Uterus (tissue), 3 donors: ENCODE measurements at regions not wholly inside any gene's neighbourhood (a gene's known extent, or its start where the extent isn't known, plus 50 kb on each side); places are given as distances from the start of the nearest gene placed in this dataset.

Source experiments
- DNase-seq, 2 donors: peaks; one replicate each; pipeline ENCODE4 v3.0.0-alpha.2; 2019 to 2020
- H3K27ac ChIP-seq, 2 donors: fragments of 200-600 bp; sonication (generic); 1 replicate in 1 of 2; 2 replicates in 1 of 2; pipeline ENCODE4 v1.5.1; 2016 to 2018
- H3K27me3 ChIP-seq, 2 donors: fragments of 200-600 bp; sonication (generic); one replicate each; pipeline ENCODE4 v1.5.1; 2018 to 2019; ENCODE audit warnings: control low read depth in 1 of 2
- H3K36me3 ChIP-seq, 2 donors: fragments of 200-600 bp; sonication (generic); one replicate each; pipeline ENCODE4 v1.5.1; 2019; ENCODE audit warnings: control low read depth in 1 of 2
- H3K4me1 ChIP-seq, 2 donors: fragments of 200-600 bp; sonication (generic); one replicate each; pipeline ENCODE4 v1.5.1; 2018 to 2019; ENCODE audit warnings: control low read depth in 1 of 2
- H3K4me3 ChIP-seq, 2 donors: fragments of 200-600 bp; sonication (generic); 1 replicate in 1 of 2; 2 replicates in 1 of 2; pipeline ENCODE4 v1.5.1; 2018 to 2019; ENCODE audit warnings: mild to moderate bottlenecking in 1 of 2
- H3K9me3 ChIP-seq, 2 donors: fragments of 200-600 bp; sonication (generic); one replicate each; pipeline ENCODE4 v1.5.1; 2019; ENCODE audit warnings: control low read depth in 1 of 2
- CTCF ChIP-seq, 4 experiments: fragments of 200-600 bp in 2 of 4; fragments of 450-650 bp in 2 of 4; sonication (generic) in 2 of 4; IDR thresholded peaks; one replicate each; pipeline ENCODE4 v1.5.1; 2016 to 2019; ENCODE audit warnings: antibody characterized with exemption in 4 of 4, mild to moderate bottlenecking in 2 of 4, moderate library complexity in 1 of 4
- POLR2A ChIP-seq, 2 donors: fragments of 450-650 bp; IDR thresholded peaks; one replicate each; pipeline ENCODE4 v1.6.1; 2016; ENCODE audit warnings: antibody characterized with exemption in 2 of 2, mild to moderate bottlenecking in 1 of 2, moderate library complexity in 1 of 2
- intact Hi-C: fragments of 100-400 bp; cut with DNase I; formaldehyde crosslinking; loops from one replicate; pipeline ENCODE4 v1.15.1; 2023; ENCODE audit warnings: low total_unique reads
- donor health status: DM: yes; HTN: yes; CAD: no.

DNA sequence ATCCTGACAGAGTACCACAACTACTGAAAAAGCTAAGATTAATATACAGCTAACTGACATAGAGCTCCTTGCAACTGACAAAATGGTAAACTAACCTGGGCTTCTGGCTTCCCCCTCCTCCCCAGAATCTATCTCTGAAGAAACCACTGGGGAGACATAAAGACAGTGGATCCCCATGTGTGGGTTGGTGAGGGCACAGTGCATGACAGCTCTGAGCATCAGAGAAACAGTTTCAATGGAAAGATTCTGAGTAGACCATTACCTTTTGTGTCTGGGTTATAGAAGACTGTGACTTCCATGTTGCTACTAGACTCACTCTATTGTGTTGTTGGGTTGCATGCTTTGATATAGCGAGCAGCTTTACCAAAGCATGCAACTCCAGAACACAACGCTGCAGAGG lies 247.4 kb downstream of the EFCAB11 start:
- Histone ChIP-seq H3K27ac (no peak overlapping the region), H3K27me3 (no peaks in the 10 kb centered on the region), H3K4me3 (no peak overlapping the region), H3K4me1 (peaks cover 0 to 4% of the 10 kb centered on the region in 2 donors), H3K36me3 (no peaks in the 10 kb centered on the region), H3K9me3 (no peaks in the 10 kb centered on the region)
- intact Hi-C loops = no loop called here
- TF ChIP-seq CTCF (IDR thresholded peaks at IDR 0.05) (no peak), POLR2A (IDR thresholded peaks at IDR 0.05) (no peak)
- DNase-seq = no peak

DNA sequence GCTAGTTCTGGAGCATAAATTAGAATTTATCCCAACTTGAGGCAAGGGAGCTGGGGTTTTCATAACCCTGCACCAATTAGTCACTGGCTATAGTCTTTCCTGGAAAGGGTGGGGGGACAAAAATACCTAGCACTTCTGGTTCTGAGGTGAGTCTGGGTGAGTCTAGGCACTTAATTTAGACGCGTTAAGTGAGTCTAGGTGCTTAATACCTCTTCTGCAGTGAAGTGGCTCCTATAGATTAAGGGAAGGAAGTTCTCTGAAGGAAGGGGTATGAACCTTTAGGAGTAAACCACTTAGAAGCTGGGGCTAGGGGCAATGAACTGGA lies 251.7 kb downstream of the EFCAB11 start:
- H3K4me3 ChIP-seq = no peak overlapping the region
- no peak for TF ChIP-seq POLR2A (IDR thresholded peaks at IDR 0.05)
- TF ChIP-seq CTCF (IDR thresholded peaks at IDR 0.05) = no peak
- H3K27me3 ChIP-seq = no peaks in the 10 kb centered on the region
- peaks cover 0 to 6% of the 10 kb centered on the region in 2 donors for H3K4me1 ChIP-seq
- H3K36me3 ChIP-seq = no peaks in the 10 kb centered on the region
- DNase-seq = no peak
- no peaks in the 10 kb centered on the region for H3K9me3 ChIP-seq
- peak overlapping the region in 1 of 2 donors; percentile 74 for H3K27ac ChIP-seq
- intact Hi-C loops = no loop called here

DNA sequence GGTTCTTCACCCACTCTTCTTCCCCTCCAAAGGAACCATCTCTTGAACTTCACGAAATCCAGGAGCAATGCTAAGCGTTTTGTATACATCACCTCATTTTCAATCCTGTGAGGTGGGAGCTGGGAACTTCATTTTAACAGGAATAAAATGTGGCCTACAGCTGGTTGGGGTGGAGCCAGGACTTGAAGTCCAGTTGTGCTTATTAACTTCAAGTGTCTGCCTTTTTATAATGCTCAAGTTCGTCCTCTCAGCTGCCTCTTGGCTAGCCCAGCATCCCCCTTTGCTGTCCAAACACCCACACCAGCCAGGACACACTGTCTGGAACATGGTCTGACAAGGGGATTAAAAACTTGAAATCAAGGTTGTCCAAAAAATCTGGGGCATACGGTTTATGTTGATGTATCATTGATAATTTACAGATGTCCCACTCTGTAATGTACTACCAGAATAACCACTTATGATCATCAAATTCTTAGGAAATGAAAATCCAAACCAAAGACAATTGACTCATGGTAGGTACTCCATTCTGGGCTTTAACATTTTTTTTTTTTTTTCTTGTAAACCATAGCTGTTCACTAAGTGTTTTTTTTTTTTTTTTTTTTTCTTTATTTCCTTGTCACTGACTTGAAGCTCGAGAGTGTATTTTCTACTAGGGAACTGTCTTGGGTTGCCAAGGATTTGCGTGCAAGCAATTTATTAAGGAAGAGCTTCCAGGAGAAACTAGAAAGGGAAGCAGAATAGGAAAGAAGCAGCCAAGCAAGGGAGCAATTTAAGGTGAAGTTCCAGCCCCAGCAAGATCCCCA lies 252.3 kb downstream of the EFCAB11 start:
- DNase-seq = peak; percentile 49 to 54
- TF ChIP-seq CTCF (IDR thresholded peaks at IDR 0.05) (no peak), POLR2A (IDR thresholded peaks at IDR 0.05) (no peak)
- intact Hi-C loops = no loop called here

DNA sequence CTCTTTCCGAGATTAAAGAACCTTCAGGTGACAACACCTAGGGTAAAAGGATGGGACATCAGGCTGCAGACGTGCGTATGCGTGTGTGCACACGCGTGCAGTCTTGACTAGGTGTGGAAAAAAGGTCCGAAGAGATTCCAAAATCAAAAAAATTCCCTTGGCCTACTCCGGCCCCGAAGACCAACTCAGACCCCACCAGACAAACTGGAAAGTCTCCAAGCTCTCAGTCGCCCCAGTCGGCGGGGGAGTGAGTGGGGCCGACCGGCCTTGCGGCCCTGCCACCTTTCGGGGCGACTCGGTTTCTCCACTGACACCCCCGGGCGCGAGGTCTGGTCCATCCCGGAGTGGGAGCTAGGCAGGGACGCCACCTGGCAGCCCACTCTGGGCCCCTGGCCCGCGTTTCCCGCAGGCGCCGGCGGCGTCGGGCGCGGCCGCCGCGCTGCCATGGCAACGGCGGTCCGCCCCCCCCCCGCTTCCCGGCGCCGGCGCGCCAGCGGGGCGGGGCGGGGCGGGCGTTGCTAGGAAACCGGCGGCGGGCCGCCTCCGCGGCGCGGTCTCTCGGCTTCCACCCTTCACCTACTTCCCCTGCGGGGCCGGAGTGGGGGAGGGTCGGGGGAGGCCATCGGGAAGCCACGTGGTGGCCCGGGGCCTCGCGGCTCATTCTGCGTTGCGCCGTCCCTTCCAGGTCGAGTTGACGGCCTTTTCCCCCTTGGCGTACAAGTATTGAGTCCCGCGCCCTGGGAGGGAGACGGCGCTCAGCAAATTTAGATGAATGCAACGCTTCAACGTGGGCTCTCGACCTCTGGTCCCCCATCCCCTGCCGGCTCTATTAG lies 253.1 kb downstream of the EFCAB11 start:
- no peak for TF ChIP-seq CTCF (IDR thresholded peaks at IDR 0.05)
- TF ChIP-seq POLR2A (IDR thresholded peaks at IDR 0.05) = peak in 1 of 2 donors; percentile 29
- intact Hi-C loops = no loop called here
- DNase-seq = peak; percentile 80 to 83
- H3K4me1 ChIP-seq = peaks cover 0 to 6% of the 10 kb centered on the region in 2 donors
- H3K27me3 ChIP-seq = no peaks in the 10 kb centered on the region
- peak overlapping the region; percentile 60 to 74 for H3K27ac ChIP-seq
- no peaks in the 10 kb centered on the region for H3K9me3 ChIP-seq
- no peaks in the 10 kb centered on the region for H3K36me3 ChIP-seq
- peak overlapping the region; percentile 45 to 55 for H3K4me3 ChIP-seq

More for the DNA sequence above, 252.3 kb downstream of the EFCAB11 start:
- Histone ChIP-seq H3K9me3 (no peaks in the 10 kb centered on the region), H3K36me3 (no peaks in the 10 kb centered on the region), H3K27me3 (no peaks in the 10 kb centered on the region), H3K4me1 (peaks cover 0 to 6% of the 10 kb centered on the region in 2 donors), H3K27ac (peak overlapping the region; percentile 60 to 74), H3K4me3 (peak overlapping the region; percentile 45 to 55)

DNA sequence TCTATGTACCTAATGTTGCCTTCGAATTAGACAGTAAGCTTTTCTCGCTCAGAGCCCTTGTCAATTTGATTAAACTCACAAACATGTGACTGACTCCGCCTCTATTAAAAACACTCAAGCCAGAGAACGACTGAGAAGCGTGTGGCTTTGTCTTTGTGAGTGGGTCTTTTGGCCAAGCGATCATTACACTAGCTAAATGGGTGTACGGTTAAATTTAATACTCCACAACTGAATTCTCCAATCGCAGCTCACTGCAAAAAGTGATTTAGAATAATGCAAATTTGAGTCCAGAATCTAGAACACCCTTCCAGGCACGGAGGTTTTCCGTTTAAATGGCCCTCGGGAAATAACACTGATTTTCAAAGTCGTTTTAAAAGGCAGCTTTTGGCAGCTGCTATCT lies 253.7 kb downstream of the EFCAB11 start:
- H3K4me3 ChIP-seq = peak overlapping the region; percentile 33 to 55
- H3K9me3 ChIP-seq = no peaks in the 10 kb centered on the region
- DNase-seq = no peak
- TF ChIP-seq POLR2A (IDR thresholded peaks at IDR 0.05) = no peak
- no peak overlapping the region for H3K27ac ChIP-seq
- H3K27me3 ChIP-seq = no peaks in the 10 kb centered on the region
- peaks cover 0 to 6% of the 10 kb centered on the region in 2 donors for H3K4me1 ChIP-seq
- intact Hi-C loops = no loop called here
- no peaks in the 10 kb centered on the region for H3K36me3 ChIP-seq
